Effector memory CD4-positive, alpha-beta T cell (primary cell): ENCODE measurements at regions not wholly inside any gene's neighbourhood (a gene's known extent, or its start where the extent isn't known, plus 50 kb on each side); places are given as distances from the start of the nearest gene placed in this dataset.

Experiments
- DNase-seq, 3 donors: peaks; one replicate each; pipeline ENCODE4 v3.0.0-alpha.2; 2020
- H3K27ac ChIP-seq: 2 replicates; pipeline ENCODE4 v1.7.0; 2013; ENCODE audit warnings: mild to moderate bottlenecking, low read length, moderate library complexity; ENCODE audit not compliant: insufficient read depth, poor library complexity, severe bottlenecking
- H3K27me3 ChIP-seq: replicated peaks from 2 replicates; pipeline ENCODE4 v1.7.0; 2013; ENCODE audit warnings: mild to moderate bottlenecking, low read length; ENCODE audit not compliant: insufficient read depth, control insufficient read depth, poor library complexity, severe bottlenecking
- H3K36me3 ChIP-seq: 2 replicates; pipeline ENCODE4 v1.7.0; 2013; ENCODE audit warnings: mild to moderate bottlenecking, low read length, moderate library complexity; ENCODE audit not compliant: control insufficient read depth, insufficient read depth
- H3K4me1 ChIP-seq: 2 replicates; pipeline ENCODE4 v1.7.0; 2013; ENCODE audit warnings: low read length, mild to moderate bottlenecking; ENCODE audit not compliant: control insufficient read depth, insufficient read depth, poor library complexity, severe bottlenecking
- H3K4me3 ChIP-seq: 2 replicates; pipeline ENCODE4 v1.7.0; 2013; ENCODE audit warnings: low read length, low read depth, mild to moderate bottlenecking; ENCODE audit not compliant: insufficient read depth, poor library complexity, severe bottlenecking
- H3K9me3 ChIP-seq: 2 replicates; pipeline ENCODE4 v1.7.0; 2013; ENCODE audit warnings: mild to moderate bottlenecking, low read length, moderate library complexity; ENCODE audit not compliant: control insufficient read depth

DNA sequence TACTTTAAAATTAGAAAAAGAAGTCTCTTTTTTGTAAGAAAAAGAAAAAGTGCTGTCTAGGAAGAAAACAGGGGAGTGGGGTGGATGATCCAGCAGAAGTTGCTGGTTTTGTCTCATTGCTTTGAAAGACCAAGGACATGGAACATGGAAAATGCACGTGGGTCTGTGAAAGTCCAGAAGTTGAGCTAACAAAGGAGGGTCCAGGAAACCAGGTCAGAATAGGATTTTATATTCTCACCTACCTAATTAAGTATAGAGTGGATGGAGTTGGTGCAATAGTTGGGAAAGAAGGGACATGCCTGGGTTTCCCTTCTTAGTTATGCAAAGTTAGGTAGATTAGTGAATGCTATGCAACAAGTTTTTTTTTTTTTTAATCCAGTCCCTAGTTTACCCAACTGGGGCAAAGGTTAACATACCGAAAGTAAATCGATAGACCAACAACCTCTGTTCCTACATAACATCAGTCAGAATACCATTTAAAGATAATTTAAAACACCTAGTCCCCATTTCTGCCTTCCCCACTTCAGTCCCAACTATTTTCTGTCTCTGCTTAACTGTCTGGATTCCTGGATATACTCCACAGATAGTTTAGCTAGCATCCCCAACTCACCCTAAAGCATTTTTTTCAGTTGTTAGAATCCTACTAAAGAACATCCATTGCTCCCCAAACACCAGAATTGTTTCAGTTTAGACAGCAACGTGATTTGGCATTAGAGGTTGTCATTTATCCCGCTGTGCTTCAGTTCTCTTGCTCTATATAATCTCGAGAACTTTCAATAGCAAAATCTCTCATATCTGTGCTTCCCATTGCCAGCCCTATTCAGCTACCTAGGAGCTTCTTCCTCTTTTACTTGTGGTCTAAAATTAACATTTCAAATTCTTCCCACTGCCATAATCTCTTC is 105.7 kb upstream of the PLPPR5 start:
- no peak for DNase-seq
- H3K4me3 ChIP-seq, result no peak overlapping the region

DNA sequence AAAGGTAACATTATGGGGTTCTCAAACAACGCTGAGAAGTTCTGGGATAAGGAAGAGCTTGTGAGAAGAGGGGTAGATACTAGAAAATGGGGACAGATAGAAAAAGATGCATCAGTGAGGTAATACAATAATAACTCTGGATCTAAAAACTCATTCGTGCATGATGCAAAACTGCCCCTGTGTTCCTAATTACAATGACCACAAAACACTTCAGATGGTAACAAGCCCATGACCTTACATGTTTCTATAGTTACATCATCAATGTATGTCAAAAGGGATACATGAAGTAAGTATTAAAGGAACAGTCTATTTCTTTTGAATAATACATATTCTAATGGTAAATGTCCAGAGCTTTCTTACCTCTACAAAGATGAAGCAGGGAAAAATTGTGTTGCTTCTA is 110.6 kb upstream of the PLPPR5 start:
- no peaks in the 10 kb centered on the region for H3K9me3 ChIP-seq
- DNase-seq, result no peak
- H3K27me3 ChIP-seq, result no peaks in the 10 kb centered on the region
- no peaks in the 10 kb centered on the region for H3K36me3 ChIP-seq
- H3K27ac ChIP-seq, result no peak overlapping the region
- H3K4me1 ChIP-seq, result no peaks in the 10 kb centered on the region
- no peak overlapping the region for H3K4me3 ChIP-seq

More for the DNA sequence above, 105.7 kb upstream of the PLPPR5 start:
- Histone ChIP-seq H3K27ac (no peak overlapping the region), H3K36me3 (no peaks in the 10 kb centered on the region), H3K27me3 (no peaks in the 10 kb centered on the region), H3K4me1 (no peaks in the 10 kb centered on the region), H3K9me3 (no peaks in the 10 kb centered on the region)

DNA sequence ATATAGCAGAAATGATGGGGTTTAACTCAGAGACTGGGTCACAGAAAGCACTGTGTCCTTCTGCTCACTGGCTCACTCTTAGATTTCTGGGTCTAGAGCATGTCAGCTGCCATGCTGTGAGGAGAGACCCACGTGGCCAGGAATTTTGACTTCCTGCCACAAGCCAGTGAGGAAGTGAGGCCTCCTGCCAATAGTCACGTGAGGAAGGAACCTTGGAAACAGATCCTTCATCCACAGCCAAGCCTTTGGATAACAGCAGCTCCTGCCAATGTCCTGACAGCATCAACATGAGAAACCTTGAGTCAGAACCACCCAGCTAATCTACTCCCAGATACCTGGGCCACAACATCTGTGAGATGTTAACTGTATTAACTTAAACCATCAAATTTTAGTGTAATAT is 114.5 kb upstream of the PLPPR5 start:
- Histone ChIP-seq H3K27ac (no peak overlapping the region), H3K4me1 (no peaks in the 10 kb centered on the region)
- no peak for DNase-seq

DNA sequence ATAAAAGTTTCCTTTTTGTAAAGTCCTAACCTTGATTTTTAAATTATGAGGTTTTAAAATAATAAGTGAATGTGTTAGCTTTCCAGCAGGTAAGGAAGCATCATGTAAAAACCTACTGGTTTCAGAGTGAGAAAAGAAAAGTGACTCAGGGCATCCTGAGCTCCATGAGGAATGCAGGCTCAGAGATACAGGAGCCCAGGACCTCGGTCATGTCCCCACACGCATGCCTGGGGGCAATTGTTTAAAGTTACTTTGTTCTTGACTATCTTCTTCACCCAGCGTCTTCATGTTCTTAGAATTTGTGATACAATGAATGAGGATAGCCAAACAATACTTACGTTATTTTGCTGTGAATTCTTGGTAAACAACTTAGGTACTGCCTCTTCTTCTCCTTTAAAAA is 117.4 kb upstream of the PLPPR5 start:
- no peaks in the 10 kb centered on the region for H3K36me3 ChIP-seq
- H3K4me3 ChIP-seq, result no peak overlapping the region
- H3K27me3 ChIP-seq, result no peaks in the 10 kb centered on the region
- no peaks in the 10 kb centered on the region for H3K4me1 ChIP-seq
- no peak for DNase-seq
- H3K27ac ChIP-seq, result no peak overlapping the region
- no peaks in the 10 kb centered on the region for H3K9me3 ChIP-seq

More for the DNA sequence above, 114.5 kb upstream of the PLPPR5 start:
- no peak overlapping the region for H3K4me3 ChIP-seq
- H3K36me3 ChIP-seq, result no peaks in the 10 kb centered on the region
- no peaks in the 10 kb centered on the region for H3K9me3 ChIP-seq
- no peaks in the 10 kb centered on the region for H3K27me3 ChIP-seq

DNA sequence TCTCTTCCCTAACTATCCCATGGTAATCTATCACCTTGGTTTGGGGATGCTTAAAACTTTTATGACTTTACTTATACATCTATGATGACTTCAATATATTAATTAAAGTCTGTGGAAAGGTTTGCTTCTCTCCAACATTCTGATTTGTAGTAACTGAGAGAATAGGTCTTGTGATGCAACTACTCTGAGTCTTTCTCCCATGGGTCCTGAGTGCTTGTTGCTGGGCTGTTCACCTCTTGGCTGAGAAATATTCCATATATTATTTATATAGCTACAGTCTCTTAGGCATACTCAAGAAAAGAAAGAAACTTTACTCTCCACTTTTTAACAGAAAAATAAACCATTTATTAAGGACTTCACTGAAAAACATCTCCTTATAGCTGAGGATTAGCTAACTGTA is 119.3 kb upstream of the PLPPR5 start:
- no peak for DNase-seq
- Histone ChIP-seq H3K4me1 (no peaks in the 10 kb centered on the region), H3K4me3 (no peak overlapping the region), H3K27ac (no peak overlapping the region), H3K27me3 (no peaks in the 10 kb centered on the region), H3K9me3 (no peaks in the 10 kb centered on the region), H3K36me3 (no peaks in the 10 kb centered on the region)

DNA sequence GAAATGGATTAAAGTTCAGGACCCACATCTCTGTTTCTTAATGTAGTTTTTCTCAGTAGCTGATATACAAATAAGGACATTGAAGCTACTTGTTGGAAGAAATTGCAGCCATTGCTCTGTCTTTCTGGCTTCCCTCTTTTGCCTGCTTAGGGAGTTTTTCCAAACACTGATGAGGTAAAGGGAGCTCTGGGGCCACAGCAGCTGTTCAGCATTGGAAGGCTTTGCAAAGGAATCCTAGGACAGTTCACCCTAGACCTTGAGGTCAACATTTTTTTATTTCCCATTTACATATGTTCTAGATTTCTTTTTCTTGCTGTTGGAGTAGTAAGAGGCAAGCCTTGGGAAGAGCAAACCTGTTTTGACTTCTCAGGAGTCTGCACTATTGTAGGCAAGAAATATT is 126.9 kb upstream of the PLPPR5 start:
- Histone ChIP-seq H3K4me3 (no peak overlapping the region), H3K36me3 (no peaks in the 10 kb centered on the region), H3K27me3 (no peaks in the 10 kb centered on the region), H3K9me3 (no peaks in the 10 kb centered on the region), H3K27ac (no peak overlapping the region), H3K4me1 (no peaks in the 10 kb centered on the region)
- DNase-seq, result no peak

DNA sequence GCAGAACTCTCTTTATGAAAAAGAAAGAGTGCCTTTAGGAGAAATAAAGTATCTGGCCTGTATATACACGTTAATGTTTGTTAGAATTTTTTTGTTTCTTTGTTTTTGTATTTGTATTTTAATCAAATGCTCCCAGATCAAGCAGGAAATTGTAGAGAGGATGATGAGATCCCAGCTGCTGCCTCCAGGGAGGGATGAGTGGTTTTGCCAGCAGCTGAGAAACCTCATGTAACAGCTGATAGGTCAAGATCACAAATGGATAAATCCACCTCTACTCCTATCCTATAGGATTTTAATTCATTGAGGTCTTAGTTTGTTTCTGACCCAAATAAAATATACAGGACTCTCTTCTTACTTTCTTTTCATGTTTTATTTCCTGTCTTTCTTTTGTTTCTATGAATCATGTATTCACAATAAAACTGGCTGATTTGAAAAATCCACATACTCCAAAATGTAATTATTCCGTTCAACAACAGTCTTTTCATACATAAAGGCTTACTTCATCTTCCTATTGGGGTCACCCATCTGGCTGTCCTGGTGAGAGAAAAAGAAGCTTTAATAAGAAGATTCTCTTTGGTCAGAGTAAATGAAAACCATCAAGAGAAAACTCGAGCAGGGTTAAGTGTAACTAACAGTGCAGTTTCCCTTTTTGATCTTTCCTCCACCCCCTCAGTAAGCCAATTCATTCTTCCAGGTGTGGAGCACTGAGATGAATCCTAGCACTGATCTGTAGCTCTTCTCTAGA is 129.3 kb upstream of the PLPPR5 start:
- no peak for DNase-seq
- no peaks in the 10 kb centered on the region for H3K9me3 ChIP-seq
- no peaks in the 10 kb centered on the region for H3K27me3 ChIP-seq
- no peaks in the 10 kb centered on the region for H3K4me1 ChIP-seq
- H3K36me3 ChIP-seq, result no peaks in the 10 kb centered on the region
- H3K27ac ChIP-seq, result no peak overlapping the region
- H3K4me3 ChIP-seq, result no peak overlapping the region

DNA sequence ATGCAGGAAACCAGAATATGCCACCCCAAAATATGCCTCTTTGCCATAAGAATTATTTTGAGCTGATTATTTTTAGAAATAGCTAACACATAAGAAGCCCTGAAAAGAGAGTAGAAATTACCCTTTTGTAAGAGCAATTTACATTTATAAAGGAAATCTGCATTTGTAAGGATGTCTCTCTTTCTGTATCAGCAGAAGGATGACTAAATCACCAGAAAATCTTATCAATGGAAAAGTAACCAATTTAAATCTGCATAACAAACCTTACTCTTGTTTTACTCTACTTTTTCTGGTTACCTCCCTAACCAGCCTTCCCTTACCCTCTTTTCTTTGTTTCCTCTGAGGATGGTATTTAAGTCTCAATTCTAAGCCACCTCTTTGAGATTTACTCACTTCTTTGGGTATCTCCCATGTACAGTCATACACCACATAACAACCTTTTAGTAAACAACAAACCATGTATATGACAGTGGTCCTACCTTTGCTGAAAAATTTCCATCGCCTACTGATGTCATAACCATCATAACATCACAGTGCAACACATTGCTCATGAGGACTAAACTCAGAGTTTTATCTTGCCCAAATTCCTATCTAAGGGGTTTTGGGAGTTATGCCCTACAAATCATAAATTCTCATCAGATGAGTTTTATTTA is 126.6 kb upstream of the PLPPR4 start:
- no peaks in the 10 kb centered on the region for H3K4me1 ChIP-seq
- H3K27ac ChIP-seq, result no peak overlapping the region
- no peaks in the 10 kb centered on the region for H3K36me3 ChIP-seq
- H3K4me3 ChIP-seq, result no peak overlapping the region
- no peaks in the 10 kb centered on the region for H3K9me3 ChIP-seq
- no peak for DNase-seq
- no peaks in the 10 kb centered on the region for H3K27me3 ChIP-seq

DNA sequence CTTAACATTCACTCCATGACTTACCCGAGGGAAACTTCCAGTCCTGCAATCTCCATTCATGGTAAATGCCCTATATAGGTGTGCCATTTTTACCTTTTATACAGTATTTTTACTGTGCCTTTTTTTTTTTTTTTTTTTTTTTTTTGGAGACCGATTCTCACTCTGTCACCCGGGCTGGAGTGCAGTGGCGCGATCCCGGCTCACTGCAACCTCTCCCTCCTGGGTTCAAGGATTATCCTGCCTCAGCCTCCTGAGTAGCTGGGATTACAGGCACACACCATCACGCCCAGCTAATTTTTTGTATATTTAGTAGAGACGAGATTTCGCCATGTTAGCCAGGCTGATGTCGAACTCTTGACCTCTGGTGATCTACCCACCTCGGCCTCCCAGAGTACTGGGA is 124.4 kb upstream of the PLPPR4 start:
- Histone ChIP-seq H3K27me3 (no peaks in the 10 kb centered on the region), H3K4me1 (no peaks in the 10 kb centered on the region), H3K36me3 (no peaks in the 10 kb centered on the region), H3K4me3 (no peak overlapping the region), H3K27ac (no peak overlapping the region), H3K9me3 (no peaks in the 10 kb centered on the region)
- no peak for DNase-seq
